ENCODE measurements at regions not wholly inside any gene's neighbourhood (a gene's known extent, or its start where the extent isn't known, plus 50 kb on each side); places are given as distances from the start of the nearest gene placed in this dataset.
"Not testable (repeated sequence)": the region's sequence is repeated elsewhere in the genome, so short reads cannot be mapped to it uniquely, and the experiment has no call there.

GRCh38 chrX:137233478-137233877, 199.7 kb upstream of the GPR101 start:
- FAIRE-seq (no peak), DNase-seq (ENCODE audit: extremely low spot score, insufficient read length, low read depth) (no peak)

DNA sequence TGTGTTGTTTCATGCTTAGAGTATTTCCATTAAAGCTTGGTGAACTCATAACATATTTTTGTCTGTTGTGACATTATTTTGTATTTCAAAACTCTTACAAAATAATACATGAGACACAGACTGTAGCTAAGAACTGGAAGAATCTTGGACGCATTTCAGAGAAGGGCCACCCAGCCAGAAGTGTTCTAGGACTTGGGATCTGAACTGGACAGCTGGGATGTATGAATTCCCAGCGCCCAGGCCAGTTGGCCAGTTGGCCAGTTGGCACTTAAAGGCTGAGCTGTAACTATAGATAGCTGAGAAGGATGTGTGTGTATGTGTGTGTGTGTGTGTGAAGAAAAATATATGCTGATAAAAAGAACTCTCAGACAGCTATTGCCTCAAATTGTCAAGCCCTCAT, 193.4 kb upstream of the GPR101 start:
- FAIRE-seq, result no peak

DNA sequence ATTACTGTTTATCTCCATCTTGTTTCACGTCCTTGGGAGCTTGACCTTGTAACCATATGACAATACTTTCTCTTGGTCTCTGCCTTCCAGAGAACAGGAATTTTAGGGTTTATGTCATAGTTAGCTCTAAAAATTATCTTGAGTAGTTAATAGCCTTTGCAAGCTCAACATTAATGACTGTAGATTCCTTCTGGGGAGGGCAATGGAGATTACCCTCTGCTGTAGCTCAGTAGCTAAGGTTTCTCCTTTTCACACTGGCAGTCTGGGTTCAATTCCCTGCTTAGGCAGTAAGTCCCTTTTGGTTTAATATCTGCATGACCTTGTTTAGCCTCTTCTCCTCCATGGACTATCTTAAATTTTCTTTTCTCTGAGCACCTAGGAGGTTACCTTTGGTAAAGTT, 181.7 kb upstream of the GPR101 start:
- FAIRE-seq (no peak), DNase-seq (ENCODE audit: extremely low spot score, insufficient read length, low read depth) (no peak)

More for the DNA sequence above, 193.4 kb upstream of the GPR101 start:
- no peak for DNase-seq (ENCODE audit: extremely low spot score, insufficient read length, low read depth)

GRCh38 chrX:137212078-137212632, 178.4 kb upstream of the GPR101 start:
- FAIRE-seq (no peak), DNase-seq (ENCODE audit: extremely low spot score, insufficient read length, low read depth) (no peak)

DNA sequence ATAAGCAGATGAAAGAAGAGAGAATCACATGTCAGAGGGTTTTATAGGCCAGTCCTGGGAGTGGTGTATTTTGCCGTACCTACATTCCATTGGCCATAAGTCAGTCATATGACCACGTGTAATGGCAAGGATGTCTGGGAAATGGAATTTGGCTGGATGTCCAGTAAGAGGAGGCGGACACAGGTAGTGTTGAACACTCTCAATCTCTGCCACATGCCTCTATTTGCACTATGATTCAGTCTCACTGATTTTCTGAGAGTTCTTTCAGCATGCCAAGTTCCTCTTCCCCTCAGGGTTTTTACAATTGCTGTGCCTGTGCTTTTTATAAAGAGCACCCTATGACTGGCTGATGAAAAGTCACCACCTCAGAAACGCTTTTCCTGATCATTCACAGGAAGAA, 164.2 kb upstream of the GPR101 start:
- no peak for FAIRE-seq
- no peak for DNase-seq (ENCODE audit: extremely low spot score, insufficient read length, low read depth)

- no peak for FAIRE-seq
- no peak for DNase-seq (ENCODE audit: extremely low spot score, insufficient read length, low read depth)
Observed at GRCh38 chrX:137195991-137196390, 162.2 kb upstream of the GPR101 start.

DNA sequence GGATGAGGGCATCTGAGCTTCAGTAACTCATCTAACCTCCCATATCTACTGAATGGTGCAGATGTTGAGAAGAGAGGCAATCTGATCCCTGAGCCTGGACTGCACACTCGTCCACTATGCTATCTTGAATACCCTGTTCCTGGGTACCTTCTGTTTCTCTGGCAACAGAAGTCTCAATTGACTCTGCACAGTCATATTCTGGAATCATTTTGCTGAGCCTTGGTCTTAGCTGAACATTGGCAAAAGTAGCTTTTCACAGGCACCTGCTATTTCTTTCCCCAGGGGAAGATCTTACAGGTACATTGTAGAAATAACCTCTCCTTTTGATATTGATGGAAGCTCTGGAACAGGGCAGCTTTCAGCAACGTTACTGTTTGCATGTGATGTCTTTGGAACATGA, 161.5 kb upstream of the GPR101 start:
- FAIRE-seq, result no peak
- DNase-seq (ENCODE audit: extremely low spot score, insufficient read length, low read depth), result no peak

DNA sequence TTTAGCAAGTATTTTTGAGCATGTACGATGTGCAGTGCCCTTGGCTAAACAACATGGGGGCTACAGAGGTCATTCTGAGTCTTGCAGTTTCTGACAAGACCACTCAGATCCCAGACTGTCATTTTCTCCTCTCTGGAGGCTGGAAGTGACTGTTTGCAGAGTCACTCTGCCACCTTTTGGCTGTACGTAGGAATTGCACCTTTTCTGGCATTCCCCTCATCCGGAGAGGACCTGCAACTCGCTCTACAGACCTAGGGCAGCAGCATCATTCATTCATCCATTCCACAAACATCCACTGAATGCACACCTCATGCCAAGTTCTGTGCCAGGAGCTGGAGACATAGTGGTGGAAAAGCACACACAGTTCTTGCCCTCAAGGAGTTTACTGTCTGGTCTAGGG, 160.4 kb upstream of the GPR101 start:
- DNase-seq (ENCODE audit: extremely low spot score, insufficient read length, low read depth) (no peak), FAIRE-seq (peak; percentile 78)

DNA sequence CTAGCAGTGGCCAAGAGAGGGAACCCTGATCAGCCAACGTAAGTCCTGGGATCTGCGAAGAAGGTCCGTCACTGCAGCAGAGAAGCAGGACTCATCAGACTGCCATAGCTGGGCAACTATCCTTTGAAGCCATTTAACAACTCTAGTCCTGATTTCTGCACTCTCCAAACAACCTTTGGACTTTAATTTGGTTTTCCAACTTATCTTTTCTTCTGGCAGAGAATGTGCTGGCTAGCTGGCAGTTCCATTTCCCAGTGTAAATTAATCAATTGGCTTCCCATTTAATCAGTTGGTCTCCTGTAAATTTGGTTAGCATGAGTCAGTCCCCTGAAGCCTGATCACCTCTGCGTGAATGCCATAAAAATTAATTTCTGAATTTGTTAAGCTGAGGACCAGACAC, 153.7 kb upstream of the GPR101 start:
- no peak for FAIRE-seq
- no peak for DNase-seq (ENCODE audit: extremely low spot score, insufficient read length, low read depth)

DNA sequence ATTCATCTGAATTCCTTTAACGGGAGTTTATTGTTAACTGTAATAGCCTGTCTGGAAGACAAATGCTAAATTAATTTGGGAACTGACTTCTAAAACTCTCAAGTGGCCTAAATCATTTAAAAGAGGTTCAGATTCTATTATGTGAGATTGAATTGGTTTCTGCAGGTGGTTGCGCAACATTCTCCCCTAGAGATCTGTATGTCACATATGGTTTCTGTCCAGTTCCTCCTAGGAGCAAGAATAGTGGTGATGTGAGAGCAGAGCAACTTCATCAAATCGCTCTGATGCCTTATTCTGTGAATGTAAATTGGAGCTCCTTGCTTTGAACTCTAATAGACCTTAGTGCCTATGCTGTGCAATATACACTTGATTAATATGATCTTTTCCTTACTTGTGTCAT, 144.6 kb upstream of the GPR101 start:
- no peak for FAIRE-seq

DNA sequence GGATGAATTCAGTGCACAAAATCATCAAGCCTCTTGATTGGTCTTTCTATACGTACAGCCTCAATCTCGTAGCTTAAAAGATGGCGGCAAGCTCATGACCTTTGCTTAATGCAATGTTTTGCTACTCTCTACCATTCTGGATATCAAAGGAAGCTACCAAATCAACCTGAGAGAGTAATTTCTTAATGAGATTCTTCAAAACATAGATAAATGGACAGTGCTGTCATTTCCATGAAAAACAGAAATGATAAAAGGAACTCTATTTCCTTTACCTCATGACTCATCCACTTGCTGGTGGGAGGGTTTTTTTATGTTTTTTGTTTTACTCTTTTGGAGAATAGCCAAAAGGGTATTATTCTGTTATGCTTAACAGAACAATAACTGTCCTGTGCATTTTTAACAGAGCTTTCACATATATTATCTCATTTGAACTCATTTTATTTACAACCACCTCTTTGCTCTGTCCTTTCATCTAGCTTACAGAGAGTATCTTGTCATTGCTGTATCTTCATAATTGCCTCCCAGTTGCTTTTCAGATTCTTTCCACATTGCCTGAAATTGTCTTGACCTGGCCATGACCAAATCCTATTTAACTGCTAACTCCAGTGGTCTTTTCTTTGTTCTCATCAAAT, 138.6 kb upstream of the GPR101 start:
- FAIRE-seq (no peak), DNase-seq (ENCODE audit: extremely low spot score, insufficient read length, low read depth) (no peak)

More for the DNA sequence above, 144.6 kb upstream of the GPR101 start:
- DNase-seq (ENCODE audit: extremely low spot score, insufficient read length, low read depth), result no peak

DNA sequence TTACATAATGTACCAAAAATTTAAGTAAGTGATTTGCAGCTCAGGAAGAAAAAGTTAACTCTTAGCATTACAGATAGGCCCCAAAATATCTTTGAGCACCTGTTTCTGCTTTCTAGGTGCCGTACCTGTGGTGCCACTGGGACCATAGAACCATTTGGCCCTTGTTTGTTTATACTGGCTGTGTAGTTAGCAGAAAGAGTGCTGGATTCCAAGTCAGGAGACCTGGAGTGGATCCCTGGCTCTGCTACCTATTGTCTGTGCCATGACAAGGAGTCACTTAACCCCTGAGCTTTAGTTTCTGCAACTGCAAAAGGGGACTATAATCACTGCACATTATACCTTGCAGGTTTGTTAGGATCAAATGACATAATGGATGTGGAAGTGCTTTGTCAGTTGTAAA, 137.8 kb upstream of the GPR101 start:
- FAIRE-seq, result no peak

GRCh38 chrX:137166591-137166990, 132.8 kb upstream of the GPR101 start:
- peak; percentile 47 for FAIRE-seq
- DNase-seq (ENCODE audit: extremely low spot score, insufficient read length, low read depth), result no peak

More for the DNA sequence above, 137.8 kb upstream of the GPR101 start:
- DNase-seq (ENCODE audit: extremely low spot score, insufficient read length, low read depth), result no peak

- DNase-seq (ENCODE audit: extremely low spot score, insufficient read length, low read depth) (no peak), FAIRE-seq (no peak)
Observed at GRCh38 chrX:137164329-137164728, 130.5 kb upstream of the GPR101 start.

DNA sequence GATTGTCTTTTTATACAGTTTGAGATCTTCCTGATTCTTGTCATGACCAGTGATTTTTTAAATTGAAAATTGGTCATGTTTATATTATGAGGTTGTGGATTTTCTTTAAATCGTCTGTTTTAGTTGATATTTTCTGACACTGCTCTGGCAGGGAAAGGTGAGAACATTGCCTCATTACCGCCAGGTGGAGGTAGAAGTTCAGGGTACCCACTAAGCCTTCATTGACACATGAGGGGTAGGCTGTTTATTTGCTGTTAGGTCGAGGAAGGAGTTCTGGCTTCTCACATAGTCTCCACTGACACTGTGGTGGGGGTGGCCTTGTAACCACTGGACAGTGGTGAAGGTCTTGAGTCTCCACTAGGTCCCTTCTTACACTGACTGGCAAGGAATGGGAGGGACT, 117.6 kb upstream of the GPR101 start:
- FAIRE-seq, result no peak
- no peak for DNase-seq (ENCODE audit: extremely low spot score, insufficient read length, low read depth)

DNA sequence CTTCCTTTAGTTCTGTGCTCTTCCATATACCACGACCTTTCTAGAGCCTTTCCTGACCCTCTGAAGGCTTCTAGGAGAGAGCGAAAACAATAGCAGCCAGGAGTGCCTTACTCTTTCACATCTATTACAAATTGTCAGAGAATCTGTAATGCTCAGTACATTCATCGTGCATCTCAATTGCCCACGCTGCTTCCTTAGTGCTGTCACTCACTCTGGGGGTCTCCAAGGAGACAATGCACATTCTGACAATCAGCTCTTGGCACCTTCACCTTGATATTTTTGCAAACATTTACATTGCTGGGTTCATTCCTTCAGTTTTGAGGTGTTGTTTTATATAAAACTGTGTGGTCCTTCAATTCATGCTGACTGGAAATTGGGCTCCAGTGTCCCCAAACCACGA, 110.1 kb upstream of the GPR101 start:
- no peak for FAIRE-seq

DNA sequence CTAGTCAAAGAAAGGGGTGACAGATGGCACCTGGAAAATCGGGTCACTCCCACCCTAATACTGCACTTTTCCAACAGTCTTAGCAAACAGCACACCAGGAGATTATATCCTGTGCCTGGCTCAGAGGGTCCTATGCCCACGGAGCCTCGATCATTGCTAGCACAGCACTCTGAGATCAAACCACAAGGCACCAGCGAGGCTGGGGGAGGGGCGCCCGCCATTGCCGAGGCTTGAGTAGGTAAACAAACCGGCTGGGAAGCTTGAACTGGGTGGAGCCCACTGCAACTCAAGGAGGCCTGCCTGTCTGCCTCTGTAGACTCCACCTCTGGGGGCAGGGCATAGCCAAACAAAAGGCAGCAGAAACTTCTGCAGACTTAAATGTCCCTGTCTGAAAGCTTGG, 88.9 kb upstream of the GPR101 start:
- FAIRE-seq; DNase-seq (ENCODE audit: extremely low spot score, insufficient read length, low read depth): not testable (repeated sequence)

More for the DNA sequence above, 110.1 kb upstream of the GPR101 start:
- DNase-seq (ENCODE audit: extremely low spot score, insufficient read length, low read depth), result no peak

- FAIRE-seq (no peak), DNase-seq (ENCODE audit: extremely low spot score, insufficient read length, low read depth) (no peak)
Observed at GRCh38 chrX:137119049-137119448, 85.3 kb upstream of the GPR101 start.

GRCh38 chrX:137118536-137118935, 84.7 kb upstream of the GPR101 start:
- DNase-seq (ENCODE audit: extremely low spot score, insufficient read length, low read depth) (no peak), FAIRE-seq (no peak)

GRCh38 chrX:137118136-137118535, 84.3 kb upstream of the GPR101 start:
- FAIRE-seq (no peak), DNase-seq (ENCODE audit: extremely low spot score, insufficient read length, low read depth) (no peak)

DNA sequence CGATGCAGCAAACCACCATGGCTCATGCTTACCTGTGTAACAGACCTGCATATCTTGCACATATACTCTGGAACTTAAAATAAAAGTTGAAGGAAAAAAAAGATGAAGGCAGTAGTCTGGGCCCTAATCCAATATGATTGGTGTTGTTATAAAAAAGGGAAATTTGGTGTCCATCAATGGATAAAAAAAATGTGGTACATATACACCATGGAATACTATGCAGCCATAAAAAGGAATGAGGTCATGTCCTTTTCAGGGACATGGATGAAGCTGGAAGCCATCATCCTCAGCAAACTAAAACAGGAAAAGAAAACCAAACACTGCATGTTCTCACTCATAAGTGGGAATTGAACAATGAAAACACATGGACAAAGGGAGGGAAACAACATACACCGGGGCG, 74.1 kb upstream of the GPR101 start:
- not testable (repeated sequence) for DNase-seq (ENCODE audit: extremely low spot score, insufficient read length, low read depth); FAIRE-seq

Data from GM18507 (cell line).